HepG2 (cell line): ENCODE measurements at regions not wholly inside any gene's neighbourhood (a gene's known extent, or its start where the extent isn't known, plus 50 kb on each side); places are given as distances from the start of the nearest gene placed in this dataset.

Experiments
- ATAC-seq: fragments of 200-7000 bp; cut with Tn5 transposase; 3 replicates; pipeline ENCODE4 v1.9.1; 2020; ENCODE audit warnings: mild to moderate bottlenecking, moderate library complexity
- BruUV-seq: library from RNA; stranded (reverse); fragments of 400-500 nt; replicated peaks from 2 replicates; lab custom pipeline; 2021; lab: Mats Ljungman, UMichigan
- CTCF ChIA-PET: fragments of 300-600 bp; formaldehyde crosslinking; extraction: SDS; loops from one replicate; lab custom pipeline; 2021; ENCODE audit warnings: low total read pairs, inconsistent platforms, low intra/inter-chr PET ratio; lab: Yijun Ruan, JAX
- POLR2A ChIA-PET: fragments of 350-600 bp; sonication (Branson Sonifier 250); formaldehyde crosslinking; loops from one replicate; lab custom pipeline; 2020; ENCODE audit warnings: antibody characterized with exemption, inconsistent platforms; lab: Yijun Ruan, JAX
- DNase-seq: peaks from one replicate; pipeline ENCODE4 v3.0.0-alpha.2; 2015; ENCODE audit warnings: low spot score
- FAIRE-seq: peaks from 3 replicates; lab custom pipeline; 2011; peaks lifted over from hg19 to GRCh38; lab: Jason Lieb, UNC
- H2AFZ ChIP-seq: one replicate; pipeline ENCODE4 v1.6.1; 2011; ENCODE audit warnings: low read length, inconsistent platforms
- H3K27ac ChIP-seq: fragments of 300-600 bp; 3 replicates; pipeline ENCODE4 v1.8.0; 2011; ENCODE audit warnings: mixed run types, mild to moderate bottlenecking, mixed read lengths, low read length, inconsistent platforms; ENCODE audit not compliant: insufficient read depth; ENCODE audit errors: extremely low read length
- H3K27me3 ChIP-seq, 2 experiments: fragments of 200-600 bp in 1 of 2; 2 replicates in 1 of 2; 3 replicates in 1 of 2; pipeline versions ENCODE4 v1.6.0 to v1.8.0; 2011; ENCODE audit warnings: low read length in 2 of 2, mild to moderate bottlenecking in 2 of 2, moderate library complexity in 2 of 2, inconsistent platforms in 1 of 2; ENCODE audit not compliant: insufficient read depth in 2 of 2, control insufficient read depth in 1 of 2
- H3K36me3 ChIP-seq, 2 experiments: fragments of 200-600 bp in 1 of 2; replicated peaks in 1 of 2; 2 replicates in 1 of 2; 3 replicates in 1 of 2; pipeline versions ENCODE4 v1.5.1 to v1.8.0; 2011; ENCODE audit warnings: low read length in 2 of 2, inconsistent platforms in 1 of 2; ENCODE audit not compliant: insufficient read depth in 2 of 2, control insufficient read depth in 1 of 2
- H3K4me1 ChIP-seq: 2 replicates; pipeline ENCODE4 v1.5.1; 2012; ENCODE audit warnings: low read length, inconsistent platforms; ENCODE audit not compliant: insufficient read depth
- H3K4me2 ChIP-seq: 2 replicates; pipeline ENCODE4 v1.6.0; 2011; ENCODE audit warnings: low read depth, low read length, inconsistent platforms
- H3K4me3 ChIP-seq, 3 experiments: fragments of 200-600 bp in 1 of 3; sonication (generic), shearing (Covaris generic) in 1 of 3; replicated peaks in 1 of 3; 2 replicates each; pipeline ENCODE4 v1.5.1; 2011 to 2016; ENCODE audit warnings: low read length in 3 of 3, inconsistent platforms in 2 of 3, low read depth in 2 of 3, mild to moderate bottlenecking in 2 of 3, control low read depth in 1 of 3, mixed read lengths in 1 of 3; ENCODE audit not compliant: insufficient read depth in 1 of 3
- H3K79me2 ChIP-seq: one replicate; pipeline ENCODE4 v1.6.1; 2011; ENCODE audit warnings: low read length, inconsistent platforms; ENCODE audit not compliant: insufficient read depth
- H3K9ac ChIP-seq: 2 replicates; pipeline ENCODE4 v1.6.0; 2011; ENCODE audit warnings: mild to moderate bottlenecking, low read depth, low read length, inconsistent platforms; ENCODE audit not compliant: insufficient read depth
- H3K9me3 ChIP-seq: 2 replicates; pipeline ENCODE4 v1.5.1; 2012; ENCODE audit warnings: mild to moderate bottlenecking, low read length
- H4K20me1 ChIP-seq: 2 replicates; pipeline ENCODE4 v1.6.0; 2011; ENCODE audit warnings: inconsistent platforms, mild to moderate bottlenecking, low read length, moderate library complexity; ENCODE audit not compliant: insufficient read depth
- CSRNP2 ChIP-seq: sonication (generic); formaldehyde crosslinking; conservative IDR thresholded peaks from 2 replicates; pipeline ENCODE4 v1.8.0; 2022; ENCODE audit warnings: low read depth, missing genetic modification reagents
- GPN1 ChIP-seq: sonication (generic); formaldehyde crosslinking; IDR thresholded peaks from 2 replicates; pipeline ENCODE4 v1.5.1; 2020; ENCODE audit warnings: missing genetic modification reagents, borderline replicate concordance
- MYNN ChIP-seq: sonication (generic); formaldehyde crosslinking; IDR thresholded peaks from 2 replicates; pipeline ENCODE4 v1.4.0; 2020; ENCODE audit warnings: mild to moderate bottlenecking, low read depth, missing genetic modification reagents
- STAT6 ChIP-seq: sonication (generic); formaldehyde crosslinking; IDR thresholded peaks from 2 replicates; pipeline ENCODE4 v1.4.0; 2020; ENCODE audit warnings: missing genetic modification reagents, mild to moderate bottlenecking, borderline replicate concordance
- ZNF12 ChIP-seq: sonication (generic); formaldehyde crosslinking; IDR thresholded peaks from 2 replicates; pipeline ENCODE4 v1.5.0; 2020; ENCODE audit warnings: missing genetic modification reagents
- ZNF317 ChIP-seq: sonication (generic); formaldehyde crosslinking; IDR thresholded peaks from 2 replicates; pipeline ENCODE4 v1.5.0; 2020; ENCODE audit warnings: mild to moderate bottlenecking, missing genetic modification reagents
- ZNF460 ChIP-seq: sonication (generic); formaldehyde crosslinking; IDR thresholded peaks from 2 replicates; pipeline ENCODE4 v1.5.1; 2020; ENCODE audit warnings: missing genetic modification reagents, mild to moderate bottlenecking, borderline replicate concordance
- ZNF564 ChIP-seq: sonication (generic); formaldehyde crosslinking; IDR thresholded peaks from 2 replicates; pipeline ENCODE4 v1.8.1; 2023; ENCODE audit warnings: mild to moderate bottlenecking, missing genetic modification reagents
- WGBS: methylation state at CpG from one replicate; pipeline ENCODE4 v1.1.6; 2017; ENCODE audit warnings: low lambda C conversion rate; 5-methylcytosine and 5-hydroxymethylcytosine counted together
- in situ Hi-C: cut with HindIII; loops from 2 replicates; pipeline ENCODE4 v1.10.0; 2017; ENCODE audit warnings: low pct_unique_long_range_greater_than_20kb; ENCODE audit not compliant: extremely low pct_ligation_motif_present
- intact Hi-C: fragments of 100-400 bp; cut with micrococcal nuclease; formaldehyde crosslinking; loops from one replicate; pipeline ENCODE4 v1.10.0; 2022; ENCODE audit not compliant: unreplicated experiment
- TF ChIP-seq, protein P1 (sequence below): sonication (generic); formaldehyde crosslinking; IDR thresholded peaks from 2 replicates; pipeline ENCODE4 v1.4.0; 2020; ENCODE audit warnings: missing genetic modification reagents
- TF ChIP-seq, protein P2 (sequence below): sonication (generic); formaldehyde crosslinking; IDR thresholded peaks from 2 replicates; pipeline ENCODE4 v1.5.0; 2020; ENCODE audit warnings: missing genetic modification reagents

DNA sequence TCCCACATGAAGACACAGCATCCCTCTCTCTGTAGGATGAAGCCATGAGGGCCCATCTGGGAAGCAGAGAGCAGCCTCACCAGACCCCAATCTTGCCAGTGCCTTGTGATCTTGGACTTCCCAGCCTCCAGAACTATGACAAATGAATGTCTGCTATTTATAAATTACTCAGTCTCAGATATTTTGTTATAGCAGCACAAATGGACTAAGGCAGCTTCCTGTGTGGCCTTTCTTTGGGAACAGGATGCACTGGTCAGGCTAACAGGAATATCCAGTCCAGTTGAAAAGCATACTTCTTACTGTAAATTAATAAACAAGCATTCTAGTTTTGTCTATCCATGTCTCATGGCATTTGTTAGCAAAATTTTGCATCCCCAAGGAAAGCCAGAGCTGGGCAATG is 134.1 kb upstream of the ETV3 start:
- CTCF ChIA-PET, result no interaction called here
- Histone ChIP-seq H3K9ac (no peak overlapping the region), H4K20me1 (no peaks in the 10 kb centered on the region), H3K4me3 (no peak overlapping the region), H3K4me1 (peaks cover 20% of the 10 kb centered on the region), H2AFZ (no peak overlapping the region), H3K4me2 (no peak overlapping the region), H3K9me3 (no peaks in the 10 kb centered on the region), H3K27ac (no peak overlapping the region), H3K36me3 (no peaks in the 10 kb centered on the region), H3K79me2 (no peaks in the 10 kb centered on the region), H3K27me3 (peaks cover 0 to 13% of the 10 kb centered on the region in 2 experiments; a peak in 2 of 5 replicates)
- TF ChIP-seq STAT6 (CRISPR knock-in tag) (no peak), ZNF12 (CRISPR knock-in tag) (peak; percentile 73; the same call in 1 of the 2 replicates)
- intact Hi-C loops (no loop called here), in situ Hi-C loops (no loop called here)
- POLR2A ChIA-PET, result no interaction called here
- FAIRE-seq (no peak), ATAC-seq (no peak), DNase-seq (no peak)
- BruUV-seq, result no TSS peak

DNA sequence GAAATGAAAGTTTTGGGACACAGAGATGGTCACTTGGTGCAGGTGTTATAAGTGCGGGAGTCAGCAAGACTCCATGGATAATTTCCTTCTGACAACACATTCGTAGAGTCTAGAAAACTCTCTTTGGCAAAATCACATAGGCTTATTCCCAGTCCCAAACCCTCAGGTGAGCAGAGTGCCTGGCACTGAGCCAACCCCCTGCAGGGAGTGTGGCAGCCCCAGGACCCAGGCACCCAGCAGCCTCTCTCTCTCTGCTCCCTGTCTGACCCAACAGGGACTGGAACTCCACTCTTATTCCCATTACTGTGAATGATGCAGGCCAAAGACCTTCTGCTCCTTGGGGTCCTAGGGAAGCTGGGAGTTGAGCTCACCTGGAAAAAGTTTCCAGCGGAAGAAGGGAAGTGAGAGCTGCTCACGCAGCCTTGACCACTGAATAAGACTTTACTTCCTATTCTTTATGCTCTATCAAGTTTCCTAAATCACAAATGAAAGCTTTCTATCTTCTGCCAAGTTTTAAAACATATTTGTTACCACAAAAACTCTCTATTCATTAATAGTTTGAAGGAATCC is 132.6 kb upstream of the ETV3 start:
- no TSS peak for BruUV-seq
- H3K9ac ChIP-seq, result no peak overlapping the region
- DNase-seq, result no peak
- peaks cover 0 to 8% of the 10 kb centered on the region in 2 experiments; a peak in 2 of 5 replicates for H3K27me3 ChIP-seq
- ATAC-seq, result no peak
- ChIA-PET CTCF (no interaction called here), POLR2A (no interaction called here)
- H2AFZ ChIP-seq, result no peak overlapping the region
- no peak overlapping the region for H3K4me2 ChIP-seq
- no peaks in the 10 kb centered on the region for H3K36me3 ChIP-seq
- H4K20me1 ChIP-seq, result no peaks in the 10 kb centered on the region
- H3K9me3 ChIP-seq, result no peaks in the 10 kb centered on the region
- H3K79me2 ChIP-seq, result no peaks in the 10 kb centered on the region
- no peak for FAIRE-seq
- peaks cover 20% of the 10 kb centered on the region for H3K4me1 ChIP-seq
- in situ Hi-C loops, result no loop called here
- no peak overlapping the region for H3K27ac ChIP-seq
- no peak overlapping the region for H3K4me3 ChIP-seq
- WGBS, result 82% methylated on average over 3 of the region's 4 CpGs
- intact Hi-C loops, result no loop called here
- TF ChIP-seq, protein P1, sequence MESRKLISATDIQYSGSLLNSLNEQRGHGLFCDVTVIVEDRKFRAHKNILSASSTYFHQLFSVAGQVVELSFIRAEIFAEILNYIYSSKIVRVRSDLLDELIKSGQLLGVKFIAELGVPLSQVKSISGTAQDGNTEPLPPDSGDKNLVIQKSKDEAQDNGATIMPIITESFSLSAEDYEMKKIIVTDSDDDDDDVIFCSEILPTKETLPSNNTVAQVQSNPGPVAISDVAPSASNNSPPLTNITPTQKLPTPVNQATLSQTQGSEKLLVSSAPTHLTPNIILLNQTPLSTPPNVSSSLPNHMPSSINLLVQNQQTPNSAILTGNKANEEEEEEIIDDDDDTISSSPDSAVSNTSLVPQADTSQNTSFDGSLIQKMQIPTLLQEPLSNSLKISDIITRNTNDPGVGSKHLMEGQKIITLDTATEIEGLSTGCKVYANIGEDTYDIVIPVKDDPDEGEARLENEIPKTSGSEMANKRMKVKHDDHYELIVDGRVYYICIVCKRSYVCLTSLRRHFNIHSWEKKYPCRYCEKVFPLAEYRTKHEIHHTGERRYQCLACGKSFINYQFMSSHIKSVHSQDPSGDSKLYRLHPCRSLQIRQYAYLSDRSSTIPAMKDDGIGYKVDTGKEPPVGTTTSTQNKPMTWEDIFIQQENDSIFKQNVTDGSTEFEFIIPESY (CRISPR knock-in tag), result no peak
- TF ChIP-seq, protein P2, sequence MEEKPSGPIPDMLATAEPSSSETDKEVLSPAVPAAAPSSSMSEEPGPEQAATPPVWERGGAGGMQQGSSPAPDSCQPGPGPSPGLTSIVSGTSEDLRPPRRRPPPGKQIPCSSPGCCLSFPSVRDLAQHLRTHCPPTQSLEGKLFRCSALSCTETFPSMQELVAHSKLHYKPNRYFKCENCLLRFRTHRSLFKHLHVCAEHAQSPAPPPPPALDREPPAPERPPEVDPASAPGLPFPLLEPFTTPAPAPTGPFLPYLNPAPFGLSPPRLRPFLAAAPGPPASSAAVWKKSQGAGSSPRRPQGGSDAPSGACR (CRISPR knock-in tag), result no peak
- TF ChIP-seq MYNN (CRISPR knock-in tag) (no peak), ZNF460 (CRISPR knock-in tag) (no peak), ZNF564 (CRISPR knock-in tag) (no peak), CSRNP2 (no peak), ZNF317 (CRISPR knock-in tag) (no peak), GPN1 (CRISPR knock-in tag) (no peak)
